ENCODE measurements at regions not wholly inside any gene's neighbourhood (a gene's known extent, or its start where the extent isn't known, plus 50 kb on each side); places are given as distances from the start of the nearest gene placed in this dataset.
"Not testable (repeated sequence)": the region's sequence is repeated elsewhere in the genome, so short reads cannot be mapped to it uniquely, and the experiment has no call there.

GRCh38 chr4:169885893-169886292 is 128.1 kb upstream of the HPF1 start:
- DNase-seq = no peak

DNA sequence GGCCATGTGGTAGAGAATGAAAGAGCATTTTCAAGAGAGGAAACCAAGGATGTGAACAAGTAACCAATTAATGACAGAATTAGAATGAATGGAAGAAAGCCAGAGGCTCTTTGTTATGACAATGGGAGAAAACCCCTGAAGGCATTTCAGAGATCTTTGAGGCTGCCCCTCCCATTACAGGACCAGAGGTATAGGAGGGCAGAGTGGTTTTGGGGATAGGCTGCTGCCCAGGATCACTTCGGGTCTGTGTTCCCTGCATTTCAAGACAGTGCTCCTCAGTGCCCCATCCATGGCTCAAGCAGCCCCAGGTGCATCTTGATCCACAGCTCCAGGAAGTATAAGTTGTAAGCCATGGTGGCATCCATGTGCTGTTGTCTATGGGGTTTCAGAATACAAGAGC is 124.0 kb upstream of the HPF1 start:
- DNase-seq = no peak

GRCh38 chr4:169870507-169870906 is 112.8 kb upstream of the HPF1 start:
- DNase-seq = no peak

GRCh38 chr4:169869490-169869889 is 111.7 kb upstream of the HPF1 start:
- DNase-seq = no peak

DNA sequence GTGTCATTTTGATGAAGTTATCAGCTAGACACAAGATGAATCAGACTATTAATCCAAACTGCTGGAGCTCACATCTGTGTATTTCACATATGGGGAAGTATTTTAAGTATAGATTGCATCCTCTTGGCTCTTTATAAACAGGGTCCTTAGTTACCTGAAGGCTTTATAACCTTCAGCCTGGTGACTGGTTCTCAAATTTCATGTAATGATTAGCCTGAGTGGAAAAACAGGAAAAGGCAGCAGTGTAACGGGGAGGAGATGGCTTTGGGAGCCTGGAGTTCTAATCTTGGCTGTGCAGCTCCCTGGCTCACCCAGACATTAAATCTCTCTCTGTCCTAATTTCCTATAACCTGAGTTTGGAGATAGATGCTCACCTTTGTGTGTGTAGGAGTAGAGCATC is 103.8 kb upstream of the HPF1 start:
- DNase-seq = no peak

- no peak for DNase-seq
These were observed 101.8 kb upstream of the HPF1 start for GRCh38 chr4:169859366-169860216.

GRCh38 chr4:169854090-169854489 is 96.3 kb upstream of the HPF1 start:
- DNase-seq = no peak

- DNase-seq = no peak
These were observed 94.7 kb upstream of the HPF1 start for GRCh38 chr4:169852481-169852880.

DNA sequence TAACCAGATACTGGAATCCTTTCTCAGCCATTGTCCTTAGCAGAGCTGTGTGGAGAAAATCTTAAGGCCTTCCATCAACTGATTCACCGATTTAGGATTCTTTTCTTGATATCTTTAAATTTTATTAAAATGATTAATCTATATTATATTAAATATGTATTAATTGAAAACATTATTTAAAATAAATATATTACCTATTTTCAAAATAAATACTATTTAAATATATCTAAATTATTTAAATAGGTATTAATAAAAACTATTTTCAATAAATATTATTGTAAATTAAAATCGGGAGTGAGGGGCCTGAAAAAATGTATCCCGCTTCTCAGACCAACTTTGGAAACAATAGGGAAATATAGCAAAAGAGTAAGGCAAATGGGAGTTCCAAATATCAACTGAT is 94.0 kb upstream of the HPF1 start:
- DNase-seq = no peak

GRCh38 chr4:169849456-169849855 is 91.7 kb upstream of the HPF1 start:
- DNase-seq = no peak

DNA sequence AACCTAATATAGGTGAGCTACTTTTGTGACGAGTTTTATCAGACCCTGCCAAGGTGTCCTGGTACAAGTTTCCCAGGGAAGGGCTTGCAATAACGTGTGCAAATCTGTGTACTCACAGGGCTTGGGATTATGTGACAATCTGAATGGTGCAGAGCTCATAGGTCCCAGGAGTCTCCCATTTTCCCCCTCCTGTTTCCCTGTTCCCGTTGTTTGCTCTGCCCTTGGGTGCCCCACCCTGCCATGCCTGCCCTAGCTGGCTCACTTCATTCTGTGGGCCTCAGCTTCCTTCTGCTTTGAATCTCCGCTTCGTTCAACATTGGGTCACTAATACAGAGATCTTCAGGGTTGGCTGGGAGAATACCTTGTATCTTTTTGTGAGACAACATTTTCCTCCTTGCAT is 90.3 kb upstream of the HPF1 start:
- no peak for DNase-seq

DNA sequence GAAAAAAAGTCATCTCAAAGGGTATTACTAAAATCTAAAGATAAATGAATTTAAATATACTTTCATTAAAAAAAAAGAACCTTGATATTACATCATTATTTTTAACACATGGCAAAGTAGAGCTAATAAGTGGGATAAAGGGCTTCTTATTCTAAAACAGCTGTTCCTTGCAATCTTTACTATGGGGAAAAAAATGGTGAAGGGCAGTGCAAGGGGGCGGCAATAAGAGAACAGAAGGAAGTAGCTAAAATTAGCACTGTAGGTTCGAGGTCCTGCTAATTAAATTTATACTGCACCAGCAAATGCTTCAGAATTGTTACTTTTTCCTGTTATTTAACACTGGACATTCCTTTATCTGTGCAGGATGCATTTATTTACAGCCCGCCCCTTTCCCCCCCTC is 89.4 kb upstream of the HPF1 start:
- no peak for DNase-seq

- DNase-seq = no peak
These were observed 88.7 kb upstream of the HPF1 start for GRCh38 chr4:169846396-169846795.

DNA sequence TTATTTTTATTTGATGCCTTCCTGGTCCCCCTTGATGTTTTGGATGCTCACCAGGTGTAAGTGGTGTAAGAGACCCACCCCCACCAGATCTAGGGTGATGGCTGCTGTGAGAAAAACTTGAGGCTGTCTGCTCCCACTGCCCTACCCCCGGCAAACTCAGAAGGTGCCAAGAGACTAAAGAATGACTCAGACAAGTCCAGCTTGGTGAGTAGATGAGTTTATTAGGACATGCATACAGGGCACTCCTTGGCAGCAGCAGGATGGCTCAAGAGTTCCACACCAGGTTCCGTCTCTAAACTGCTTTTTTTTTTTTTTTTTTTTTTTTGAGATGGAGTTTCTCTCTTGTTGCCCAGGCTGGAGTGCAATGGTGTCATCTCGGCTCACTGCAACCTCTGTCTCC is 84.0 kb upstream of the HPF1 start:
- no peak for DNase-seq

GRCh38 chr4:169840554-169840953 is 82.8 kb upstream of the HPF1 start:
- DNase-seq = no peak

DNA sequence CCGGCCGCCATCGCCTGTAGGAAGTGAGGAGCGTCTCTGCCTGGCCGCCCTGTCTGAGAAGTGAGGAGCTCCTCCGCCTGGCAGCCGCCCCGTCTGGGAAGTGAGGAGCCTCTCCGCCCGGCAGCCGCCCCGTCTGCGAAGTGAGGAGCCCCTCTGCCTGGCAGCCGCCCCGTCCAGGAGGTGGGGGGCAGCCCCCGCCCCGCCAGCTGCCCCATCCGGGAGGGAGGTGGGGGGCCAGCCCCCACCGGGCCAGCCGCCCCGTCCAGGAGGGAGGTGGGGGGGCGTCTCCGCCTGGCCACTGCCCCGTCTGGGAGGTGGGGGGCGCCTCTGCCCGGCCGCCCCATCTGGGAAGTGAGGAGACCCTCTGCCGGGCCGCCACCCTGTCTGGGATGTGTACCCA is 70.6 kb upstream of the HPF1 start:
- not testable (repeated sequence) for DNase-seq

DNA sequence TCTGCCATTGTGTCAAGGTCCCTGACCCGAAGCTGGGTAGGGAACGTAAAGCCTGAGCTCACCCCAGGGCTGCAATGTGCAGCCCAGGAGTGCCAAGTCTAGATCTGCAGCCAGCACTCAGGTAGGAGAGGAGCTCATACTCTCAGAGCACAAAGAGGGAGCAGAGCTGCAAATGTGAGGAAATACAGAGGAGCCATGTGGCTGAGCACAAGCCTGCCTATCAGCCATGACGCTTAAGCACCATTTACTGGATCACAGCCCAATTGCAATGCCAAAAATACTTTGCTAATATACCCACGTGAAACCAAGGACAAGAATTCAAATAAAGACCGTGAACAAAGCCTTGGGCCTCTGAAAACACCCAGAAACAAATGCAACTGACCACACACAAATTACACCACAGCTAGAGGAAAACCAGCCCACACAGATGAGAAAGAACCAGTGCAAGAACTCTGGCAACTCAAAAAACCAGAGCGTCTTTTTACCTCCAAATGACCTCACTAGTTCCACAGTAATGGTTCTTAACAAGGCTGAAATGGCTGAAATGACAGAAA is 69.0 kb upstream of the HPF1 start:
- no peak for DNase-seq

DNA sequence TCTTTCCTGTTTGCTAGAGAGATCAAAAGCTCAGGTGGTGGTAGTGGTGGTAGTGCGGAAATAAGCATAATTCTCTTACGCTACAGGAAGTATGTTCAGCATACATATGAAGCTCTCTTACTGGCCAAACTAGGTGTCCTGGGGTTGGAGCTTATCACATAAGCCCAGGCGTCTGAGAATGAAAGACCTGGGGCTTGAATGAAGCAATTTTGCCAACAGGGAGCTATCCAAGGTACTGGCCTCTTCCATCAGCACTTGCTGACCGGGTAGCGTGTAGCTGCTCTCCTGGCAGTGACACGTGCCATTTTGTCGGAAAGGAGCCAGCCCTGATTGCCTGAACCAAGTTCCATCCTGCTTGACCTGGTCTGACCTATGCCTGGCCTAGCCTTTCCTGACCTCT is 65.9 kb upstream of the HPF1 start:
- peak; percentile 45 for DNase-seq

- no peak for DNase-seq
These were observed 63.7 kb upstream of the HPF1 start for GRCh38 chr4:169821402-169821801.

DNA sequence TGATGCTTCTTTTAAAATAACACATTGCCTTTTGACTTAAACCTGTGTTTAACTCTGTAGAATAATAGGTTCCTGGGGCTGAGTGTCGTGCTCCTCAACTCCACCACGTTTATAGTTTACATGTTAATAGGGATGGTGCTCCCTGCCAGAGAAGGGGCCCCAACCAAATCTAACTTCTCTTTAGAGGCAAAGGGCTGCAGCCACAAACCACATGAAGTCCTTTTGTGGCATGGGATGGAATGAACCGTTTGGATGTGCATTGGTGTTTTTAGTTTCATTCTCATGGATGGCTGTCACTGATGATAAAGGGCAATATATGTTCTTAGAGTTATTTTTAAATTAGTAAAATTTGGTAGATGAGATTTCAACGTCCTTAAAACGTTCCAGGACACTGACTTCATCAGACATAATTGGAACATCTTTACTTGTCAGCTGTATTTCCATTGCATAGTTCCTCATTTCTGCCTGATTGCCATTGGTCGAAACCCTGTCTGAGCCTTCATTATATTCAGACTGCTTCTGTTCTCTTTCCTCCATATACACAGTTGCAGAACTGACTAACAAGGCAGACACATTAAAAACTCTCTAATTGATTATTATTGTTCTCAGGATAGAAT is 60.4 kb upstream of the HPF1 start:
- no peak for DNase-seq

- DNase-seq = no peak
These were observed 57.9 kb upstream of the HPF1 start for GRCh38 chr4:169815606-169816005.

GRCh38 chr4:169811476-169811875 is 53.7 kb upstream of the HPF1 start:
- no peak for DNase-seq

GRCh38 chr4:169810325-169811323 is 52.9 kb upstream of the HPF1 start:
- DNase-seq = peak; percentile 65
